ENCODE measurements at regions not wholly inside any gene's neighbourhood (a gene's known extent, or its start where the extent isn't known, plus 50 kb on each side); places are given as distances from the start of the nearest gene placed in this dataset.

- no peaks in the 10 kb centered on the region for H3K36me3 ChIP-seq (ENCODE audit: low read depth)
- DNase-seq (ENCODE audit: low spot score): no peak
- H3K27me3 ChIP-seq (ENCODE audit: insufficient read depth, poor library complexity, severe bottlenecking): no peaks in the 10 kb centered on the region
- H3K9me3 ChIP-seq (ENCODE audit: severe bottlenecking): no peaks in the 10 kb centered on the region
- H3K27ac ChIP-seq (ENCODE audit: poor library complexity, severe bottlenecking): peak overlapping the region; percentile 82
- no peak for TF ChIP-seq CTCF (IDR thresholded peaks at IDR 0.05; ENCODE audit: poor library complexity, severe bottlenecking)
- peak; percentile 100 for ATAC-seq (ENCODE audit: low read depth)
- H3K4me1 ChIP-seq (ENCODE audit: insufficient read depth, poor library complexity, severe bottlenecking): peaks cover 19% of the 10 kb centered on the region
- H3K4me3 ChIP-seq (ENCODE audit: severe bottlenecking): no peak overlapping the region
Measured at GRCh38 chr5:167743695-167744464, 547.6 kb upstream of the WWC1 start.

GRCh38 chr5:167745868-167746267 is 545.6 kb upstream of the WWC1 start:
- no peaks in the 10 kb centered on the region for H3K27me3 ChIP-seq (ENCODE audit: insufficient read depth, poor library complexity, severe bottlenecking)
- H3K4me3 ChIP-seq (ENCODE audit: severe bottlenecking): no peak overlapping the region
- DNase-seq (ENCODE audit: low spot score): no peak
- no peaks in the 10 kb centered on the region for H3K36me3 ChIP-seq (ENCODE audit: low read depth)
- ATAC-seq (ENCODE audit: low read depth): no peak
- TF ChIP-seq CTCF (IDR thresholded peaks at IDR 0.05; ENCODE audit: poor library complexity, severe bottlenecking): no peak
- no peaks in the 10 kb centered on the region for H3K9me3 ChIP-seq (ENCODE audit: severe bottlenecking)
- H3K4me1 ChIP-seq (ENCODE audit: insufficient read depth, poor library complexity, severe bottlenecking): peaks cover 19% of the 10 kb centered on the region
- no peak overlapping the region for H3K27ac ChIP-seq (ENCODE audit: poor library complexity, severe bottlenecking)

GRCh38 chr5:167750586-167750985 is 540.9 kb upstream of the WWC1 start:
- ATAC-seq (ENCODE audit: low read depth): no peak
- Histone ChIP-seq H3K4me3 (ENCODE audit: severe bottlenecking) (no peak overlapping the region), H3K4me1 (ENCODE audit: insufficient read depth, poor library complexity, severe bottlenecking) (peaks cover 10% of the 10 kb centered on the region), H3K27me3 (ENCODE audit: insufficient read depth, poor library complexity, severe bottlenecking) (no peaks in the 10 kb centered on the region), H3K36me3 (ENCODE audit: low read depth) (no peaks in the 10 kb centered on the region), H3K9me3 (ENCODE audit: severe bottlenecking) (no peaks in the 10 kb centered on the region), H3K27ac (ENCODE audit: poor library complexity, severe bottlenecking) (no peak overlapping the region)
- DNase-seq (ENCODE audit: low spot score): no peak
- no peak for TF ChIP-seq CTCF (IDR thresholded peaks at IDR 0.05; ENCODE audit: poor library complexity, severe bottlenecking)

GRCh38 chr5:167752936-167753335 is 538.5 kb upstream of the WWC1 start:
- Histone ChIP-seq H3K36me3 (ENCODE audit: low read depth) (no peaks in the 10 kb centered on the region), H3K4me1 (ENCODE audit: insufficient read depth, poor library complexity, severe bottlenecking) (peaks cover 10% of the 10 kb centered on the region), H3K27me3 (ENCODE audit: insufficient read depth, poor library complexity, severe bottlenecking) (no peaks in the 10 kb centered on the region), H3K9me3 (ENCODE audit: severe bottlenecking) (no peaks in the 10 kb centered on the region), H3K27ac (ENCODE audit: poor library complexity, severe bottlenecking) (peak overlapping the region; percentile 2), H3K4me3 (ENCODE audit: severe bottlenecking) (no peak overlapping the region)
- TF ChIP-seq CTCF (IDR thresholded peaks at IDR 0.05; ENCODE audit: poor library complexity, severe bottlenecking): no peak
- no peak for DNase-seq (ENCODE audit: low spot score)
- ATAC-seq (ENCODE audit: low read depth): no peak; the same call in 2 of the 3 replicates
